AG04449 (cell line): ENCODE measurements at regions not wholly inside any gene's neighbourhood (a gene's known extent, or its start where the extent isn't known, plus 50 kb on each side); places are given as distances from the start of the nearest gene placed in this dataset.

ENCODE experiments used
- CTCF ChIA-PET: fragments of 350-600 bp; formaldehyde crosslinking; extraction: SDS; loops from one replicate; lab custom pipeline; 2021; ENCODE audit warnings: antibody characterized with exemption; lab: Yijun Ruan, JAX
- POLR2A ChIA-PET: fragments of 400-600, 350-600 bp; formaldehyde crosslinking; extraction: SDS; loops from one replicate; lab custom pipeline; 2020; ENCODE audit warnings: antibody characterized with exemption, inconsistent platforms; lab: Yijun Ruan, JAX
- DNase-seq: peaks from one replicate; pipeline ENCODE4 v3.0.0-alpha.2; 2010; ENCODE audit warnings: low read depth, low spot score
- H3K4me3 ChIP-seq: 2 replicates; pipeline ENCODE4 v1.5.1; 2011; ENCODE audit warnings: low read depth, mild to moderate bottlenecking, control low read depth, low read length
- CTCF ChIP-seq: IDR thresholded peaks from one replicate; pipeline ENCODE4 v1.5.1; 2011; ENCODE audit warnings: mild to moderate bottlenecking, moderate library complexity, low read length, control low read depth, inconsistent platforms; ENCODE audit not compliant: insufficient read depth; ENCODE audit errors: missing control alignments

- H3K4me3 ChIP-seq, result no peak overlapping the region
- DNase-seq, result no peak
- TF ChIP-seq CTCF, result no peak
- POLR2A ChIA-PET, result no interaction called here
- CTCF ChIA-PET, result interaction anchor here (1.3 to 7.5 kb wide), 4 partner anchors 12 to 195 kb away, joined by 4 to 74 read pairs (median 14); partner anchors contain the start of gene CD59
Measured at GRCh38 chr11:33540946-33541915, 159.4 kb downstream of the C11orf91 start.

- no peak for DNase-seq
- POLR2A ChIA-PET, result no interaction called here
- no peak overlapping the region for H3K4me3 ChIP-seq
- TF ChIP-seq CTCF, result no peak
- CTCF ChIA-PET, result interaction anchor here (1.0 to 7.5 kb wide), 2 partner anchors 11 to 147 kb away, joined by 3 to 74 read pairs; no protein-coding TSS in a partner anchor
Measured at GRCh38 chr11:33540427-33540826, 160.2 kb downstream of the C11orf91 start.

GRCh38 chr11:33539751-33540150 lies 160.9 kb downstream of the C11orf91 start:
- H3K4me3 ChIP-seq, result no peak overlapping the region
- ChIA-PET POLR2A (no interaction called here), CTCF (interaction anchor here (1.0 kb wide), 1 partner anchor 10 kb away, joined by 3 read pairs; no protein-coding TSS in a partner anchor)
- DNase-seq, result no peak
- no peak for TF ChIP-seq CTCF

GRCh38 chr11:33538726-33539125 lies 161.9 kb downstream of the C11orf91 start:
- DNase-seq, result no peak
- POLR2A ChIA-PET, result no interaction called here
- no peak for TF ChIP-seq CTCF
- CTCF ChIA-PET, result no interaction called here
- H3K4me3 ChIP-seq, result no peak overlapping the region

- no peak for DNase-seq
- POLR2A ChIA-PET, result no interaction called here
Measured at GRCh38 chr11:33536178-33536577, 164.4 kb downstream of the C11orf91 start.

More at GRCh38 chr11:33536178-33536577, 164.4 kb downstream of the C11orf91 start:
- no peak for TF ChIP-seq CTCF
- H3K4me3 ChIP-seq, result no peak overlapping the region
- CTCF ChIA-PET, result interaction anchor here (1.7 kb wide), 1 partner anchor 153 kb away, joined by 4 read pairs; no protein-coding TSS in a partner anchor
